DND-41 (cell line): ENCODE measurements at regions not wholly inside any gene's neighbourhood (a gene's known extent, or its start where the extent isn't known, plus 50 kb on each side); places are given as distances from the start of the nearest gene placed in this dataset.

Experiments
- ATAC-seq: fragments of 200-7000 bp; cut with Tn5 transposase; 3 replicates; pipeline ENCODE4 v1.9.1; 2021; ENCODE audit warnings: low read depth; ENCODE audit not compliant: insufficient read depth
- DNase-seq: peaks from one replicate; pipeline ENCODE4 v3.0.0-alpha.2; 2020
- H2AFZ ChIP-seq: 2 replicates; pipeline ENCODE4 v1.6.0; 2012; ENCODE audit warnings: low read depth, low read length
- H3K27ac ChIP-seq: 2 replicates; pipeline ENCODE4 v1.5.1; 2012; ENCODE audit warnings: low read length, inconsistent platforms
- H3K27me3 ChIP-seq: fragments of 200-600 bp; sonication (generic); 2 replicates; pipeline ENCODE4 v1.6.0; 2012; ENCODE audit warnings: low read length, mild to moderate bottlenecking, inconsistent platforms; ENCODE audit not compliant: insufficient read depth, poor library complexity
- H3K36me3 ChIP-seq: 2 replicates; pipeline ENCODE4 v1.5.1; 2012; ENCODE audit warnings: low read length, inconsistent platforms; ENCODE audit not compliant: insufficient read depth
- H3K4me1 ChIP-seq: 2 replicates; pipeline ENCODE4 v1.5.1; 2012; ENCODE audit warnings: mild to moderate bottlenecking, low read length; ENCODE audit not compliant: insufficient read depth
- H3K4me2 ChIP-seq: 2 replicates; pipeline ENCODE4 v1.6.0; 2012; ENCODE audit warnings: mild to moderate bottlenecking, moderate library complexity, low read length, inconsistent platforms; ENCODE audit not compliant: insufficient read depth
- H3K4me3 ChIP-seq, 2 experiments: fragments of 200-600 bp in 1 of 2; shearing (Covaris generic) in 1 of 2; 2 replicates each; pipeline ENCODE4 v1.5.1; 2012 to 2016; ENCODE audit warnings: inconsistent platforms in 2 of 2, low read length in 2 of 2, mild to moderate bottlenecking in 2 of 2, low read depth in 1 of 2, moderate library complexity in 1 of 2
- H3K79me2 ChIP-seq: 2 replicates; pipeline ENCODE4 v1.6.0; 2012; ENCODE audit warnings: low read length, inconsistent platforms; ENCODE audit not compliant: insufficient read depth
- H3K9ac ChIP-seq: 2 replicates; pipeline ENCODE4 v1.6.0; 2012; ENCODE audit warnings: low read depth, mild to moderate bottlenecking, inconsistent platforms, low read length, moderate library complexity
- H3K9me3 ChIP-seq: 2 replicates; pipeline ENCODE4 v1.5.1; 2012; ENCODE audit warnings: low read length, moderate library complexity, mild to moderate bottlenecking, inconsistent platforms; ENCODE audit not compliant: insufficient read depth, severe bottlenecking
- H4K20me1 ChIP-seq: 2 replicates; pipeline ENCODE4 v1.6.0; 2012; ENCODE audit warnings: low read length; ENCODE audit not compliant: insufficient read depth
- CTCF ChIP-seq: IDR thresholded peaks from 2 replicates; pipeline ENCODE4 v1.5.1; 2012; ENCODE audit warnings: borderline replicate concordance, low read length, moderate library complexity, mild to moderate bottlenecking; ENCODE audit not compliant: poor library complexity, severe bottlenecking; ENCODE audit errors: extremely low read depth
- EZH2 ChIP-seq: IDR thresholded peaks from 3 replicates; pipeline ENCODE4 v1.6.1; 2012; ENCODE audit warnings: borderline replicate concordance, low read depth, mild to moderate bottlenecking, moderate library complexity, low read length, inconsistent platforms; ENCODE audit not compliant: severe bottlenecking

DNA sequence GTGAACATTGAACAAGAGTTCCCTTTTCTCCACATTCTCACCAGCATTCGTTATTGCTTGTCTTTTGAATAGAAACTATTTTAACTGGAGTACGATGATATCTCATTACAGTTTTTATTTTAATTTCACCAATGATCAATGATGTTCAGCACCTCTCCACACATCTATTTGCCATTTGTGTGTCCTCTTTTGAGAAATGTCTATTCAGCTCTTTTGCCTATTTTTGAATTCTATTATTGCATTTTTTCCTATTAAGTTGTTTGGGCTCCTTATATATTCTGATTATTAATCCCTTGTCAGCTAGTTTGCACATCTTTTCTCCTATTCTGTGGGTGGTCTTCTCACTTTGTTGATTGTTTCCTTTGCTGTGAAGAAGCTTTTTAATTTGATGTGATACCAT is 241.1 kb upstream of the CTBP2 start:
- ATAC-seq (no peak), DNase-seq (no peak)
- no peak overlapping the region for H3K4me3 ChIP-seq
- H3K4me2 ChIP-seq: no peak overlapping the region
- no peak for TF ChIP-seq EZH2
- TF ChIP-seq CTCF: no peak
- no peaks in the 10 kb centered on the region for H4K20me1 ChIP-seq
- H3K4me1 ChIP-seq: no peaks in the 10 kb centered on the region
- no peaks in the 10 kb centered on the region for H3K79me2 ChIP-seq
- peaks cover 10% of the 10 kb centered on the region for H3K27me3 ChIP-seq
- H3K9me3 ChIP-seq: no peaks in the 10 kb centered on the region
- H3K9ac ChIP-seq: no peak overlapping the region
- H2AFZ ChIP-seq: no peak overlapping the region
- H3K36me3 ChIP-seq: no peaks in the 10 kb centered on the region
- no peak overlapping the region for H3K27ac ChIP-seq

GRCh38 chr10:125399289-125399688 is 238.9 kb upstream of the CTBP2 start:
- TF ChIP-seq CTCF (no peak), EZH2 (no peak)
- no peak overlapping the region for H3K4me2 ChIP-seq

DNA sequence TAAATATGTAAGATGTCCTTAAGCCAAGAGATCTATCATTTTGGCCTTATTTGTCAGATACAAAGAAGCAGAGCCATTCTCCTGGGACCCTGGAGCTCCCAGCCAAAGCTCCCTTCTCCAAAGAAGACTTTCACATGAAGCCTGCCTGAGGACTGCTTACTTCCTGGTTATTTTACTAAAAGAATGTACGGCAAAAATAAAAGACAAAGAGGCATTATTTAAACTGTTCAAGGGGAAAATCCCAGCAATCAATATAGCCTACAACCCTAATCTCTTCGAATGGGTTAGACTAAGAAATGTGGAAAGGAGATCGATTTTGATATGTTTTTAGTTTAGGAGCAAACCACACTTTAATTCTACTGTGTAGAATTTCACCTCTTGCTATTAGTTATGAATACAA is 237.9 kb upstream of the CTBP2 start:
- DNase-seq (no peak), ATAC-seq (no peak)
- H2AFZ ChIP-seq: no peak overlapping the region
- no peak overlapping the region for H3K4me3 ChIP-seq
- no peaks in the 10 kb centered on the region for H3K9me3 ChIP-seq
- no peaks in the 10 kb centered on the region for H3K36me3 ChIP-seq
- H3K27ac ChIP-seq: no peak overlapping the region
- H3K4me2 ChIP-seq: no peak overlapping the region
- peaks cover 10% of the 10 kb centered on the region for H3K27me3 ChIP-seq
- no peaks in the 10 kb centered on the region for H3K4me1 ChIP-seq
- no peaks in the 10 kb centered on the region for H3K79me2 ChIP-seq
- no peak for TF ChIP-seq CTCF
- TF ChIP-seq EZH2: no peak
- no peak overlapping the region for H3K9ac ChIP-seq
- no peaks in the 10 kb centered on the region for H4K20me1 ChIP-seq

More at GRCh38 chr10:125399289-125399688, 238.9 kb upstream of the CTBP2 start:
- H3K36me3 ChIP-seq: no peaks in the 10 kb centered on the region
- no peaks in the 10 kb centered on the region for H3K79me2 ChIP-seq
- H4K20me1 ChIP-seq: no peaks in the 10 kb centered on the region
- no peak for ATAC-seq
- no peak overlapping the region for H3K9ac ChIP-seq
- DNase-seq: no peak
- peaks cover 10% of the 10 kb centered on the region for H3K27me3 ChIP-seq
- H2AFZ ChIP-seq: no peak overlapping the region
- no peak overlapping the region for H3K27ac ChIP-seq
- no peaks in the 10 kb centered on the region for H3K4me1 ChIP-seq
- H3K9me3 ChIP-seq: no peaks in the 10 kb centered on the region
- no peak overlapping the region for H3K4me3 ChIP-seq

DNA sequence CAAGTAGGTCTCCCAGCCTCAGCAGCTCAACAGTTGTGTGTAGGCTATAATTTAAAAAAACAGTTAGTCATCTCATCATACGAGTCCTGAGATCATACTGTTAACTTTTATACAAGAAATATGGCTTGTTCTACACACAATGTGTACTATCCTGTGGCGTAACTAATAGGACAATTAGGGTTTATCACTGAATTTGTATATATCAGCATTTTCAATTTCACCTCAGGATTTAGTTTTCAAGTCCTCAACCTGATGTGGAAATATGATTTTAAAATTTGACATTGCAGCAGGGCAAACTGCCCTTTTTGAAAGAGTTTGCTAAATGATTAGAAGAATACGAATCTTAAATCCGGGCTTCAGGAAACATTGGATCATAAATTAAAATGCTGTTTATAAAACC is 237.2 kb upstream of the CTBP2 start:
- no peak for ATAC-seq
- H3K4me2 ChIP-seq: no peak overlapping the region
- no peaks in the 10 kb centered on the region for H3K9me3 ChIP-seq
- H2AFZ ChIP-seq: no peak overlapping the region
- H3K27me3 ChIP-seq: peaks cover 10% of the 10 kb centered on the region
- no peaks in the 10 kb centered on the region for H3K4me1 ChIP-seq
- no peak for TF ChIP-seq EZH2
- TF ChIP-seq CTCF: no peak
- no peak overlapping the region for H3K9ac ChIP-seq
- no peaks in the 10 kb centered on the region for H3K36me3 ChIP-seq
- DNase-seq: no peak
- no peak overlapping the region for H3K4me3 ChIP-seq
- H4K20me1 ChIP-seq: no peaks in the 10 kb centered on the region
- no peak overlapping the region for H3K27ac ChIP-seq
- H3K79me2 ChIP-seq: no peaks in the 10 kb centered on the region
